ENCODE measurements at regions not wholly inside any gene's neighbourhood (a gene's known extent, or its start where the extent isn't known, plus 50 kb on each side); places are given as distances from the start of the nearest gene placed in this dataset.
A peak's percentile ranks its signal among the peaks of the same experiment; 100 is the strongest.

GRCh38 chr17:31596382-31597323 is 205.2 kb downstream of the RAB11FIP4 start:
- Histone ChIP-seq H3K9ac (ENCODE audit: low read length in 3 of 3) (no peak overlapping the region), H3K27ac (ENCODE audit: low read depth in 2 of 2, low read length in 2 of 2) (peak overlapping the region; percentile 65), H3K27me3 (ENCODE audit: control insufficient read depth, insufficient read depth, low read length) (no peaks in the 10 kb centered on the region), H3K9me3 (ENCODE audit: control insufficient read depth in 2 of 3, insufficient read depth in 1 of 3, low read length in 3 of 3) (no peaks in the 10 kb centered on the region), H3K36me3 (ENCODE audit: control insufficient read depth in 2 of 3, insufficient read depth in 3 of 3, low read length in 3 of 3) (no peaks in the 10 kb centered on the region), H3K4me3 (ENCODE audit: low read length in 3 of 3) (no peak overlapping the region), H3K4me1 (ENCODE audit: control insufficient read depth in 2 of 3, insufficient read depth in 2 of 3, low read depth in 1 of 3, low read length in 3 of 3) (peaks cover 0 to 8% (median 0%) of the 10 kb centered on the region in 3 donors)
- intact Hi-C loops (cut with DNase I), result no loop called here
- no peak for TF ChIP-seq CTCF (IDR thresholded peaks at IDR 0.05; ENCODE audit: borderline replicate concordance, extremely low read depth, insufficient read depth)
- peak in 2 of 5 donors; percentile 29 to 94 for DNase-seq
- no peak for FAIRE-seq

GRCh38 chr17:31595666-31596381 is 204.3 kb downstream of the RAB11FIP4 start:
- intact Hi-C loops (cut with DNase I), result no loop called here
- FAIRE-seq, result no peak
- H3K27ac ChIP-seq (ENCODE audit: low read depth in 2 of 2, low read length in 2 of 2), result peak overlapping the region; percentile 10 to 65

GRCh38 chr17:31595076-31595475 is 203.6 kb downstream of the RAB11FIP4 start:
- Histone ChIP-seq H3K27ac (ENCODE audit: low read depth in 2 of 2, low read length in 2 of 2) (no peak overlapping the region), H3K36me3 (ENCODE audit: control insufficient read depth in 2 of 3, insufficient read depth in 3 of 3, low read length in 3 of 3) (no peaks in the 10 kb centered on the region), H3K4me1 (ENCODE audit: control insufficient read depth in 2 of 3, insufficient read depth in 2 of 3, low read depth in 1 of 3, low read length in 3 of 3) (peaks cover 0 to 8% (median 0%) of the 10 kb centered on the region in 3 donors), H3K4me3 (ENCODE audit: low read length in 3 of 3) (no peak overlapping the region), H3K9me3 (ENCODE audit: control insufficient read depth in 2 of 3, insufficient read depth in 1 of 3, low read length in 3 of 3) (no peaks in the 10 kb centered on the region), H3K9ac (ENCODE audit: low read length in 3 of 3) (no peak overlapping the region), H3K27me3 (ENCODE audit: control insufficient read depth, insufficient read depth, low read length) (no peaks in the 10 kb centered on the region)
- FAIRE-seq (no peak), DNase-seq (no peak)
- intact Hi-C loops (cut with DNase I), result no loop called here
- no peak for TF ChIP-seq CTCF (IDR thresholded peaks at IDR 0.05; ENCODE audit: borderline replicate concordance, extremely low read depth, insufficient read depth)

More at GRCh38 chr17:31595666-31596381, 204.3 kb downstream of the RAB11FIP4 start:
- Histone ChIP-seq H3K36me3 (ENCODE audit: control insufficient read depth in 2 of 3, insufficient read depth in 3 of 3, low read length in 3 of 3) (no peaks in the 10 kb centered on the region), H3K9me3 (ENCODE audit: control insufficient read depth in 2 of 3, insufficient read depth in 1 of 3, low read length in 3 of 3) (no peaks in the 10 kb centered on the region), H3K27me3 (ENCODE audit: control insufficient read depth, insufficient read depth, low read length) (no peaks in the 10 kb centered on the region), H3K4me3 (ENCODE audit: low read length in 3 of 3) (no peak overlapping the region), H3K9ac (ENCODE audit: low read length in 3 of 3) (no peak overlapping the region), H3K4me1 (ENCODE audit: control insufficient read depth in 2 of 3, insufficient read depth in 2 of 3, low read depth in 1 of 3, low read length in 3 of 3) (peaks cover 0 to 8% (median 0%) of the 10 kb centered on the region in 3 donors)
- TF ChIP-seq CTCF (IDR thresholded peaks at IDR 0.05; ENCODE audit: borderline replicate concordance, extremely low read depth, insufficient read depth), result no peak
- DNase-seq, result no peak
